ENCODE measurements at regions not wholly inside any gene's neighbourhood (a gene's known extent, or its start where the extent isn't known, plus 50 kb on each side); places are given as distances from the start of the nearest gene placed in this dataset.
"Not testable (repeated sequence)": the region's sequence is repeated elsewhere in the genome, so short reads cannot be mapped to it uniquely, and the experiment has no call there.

DNA sequence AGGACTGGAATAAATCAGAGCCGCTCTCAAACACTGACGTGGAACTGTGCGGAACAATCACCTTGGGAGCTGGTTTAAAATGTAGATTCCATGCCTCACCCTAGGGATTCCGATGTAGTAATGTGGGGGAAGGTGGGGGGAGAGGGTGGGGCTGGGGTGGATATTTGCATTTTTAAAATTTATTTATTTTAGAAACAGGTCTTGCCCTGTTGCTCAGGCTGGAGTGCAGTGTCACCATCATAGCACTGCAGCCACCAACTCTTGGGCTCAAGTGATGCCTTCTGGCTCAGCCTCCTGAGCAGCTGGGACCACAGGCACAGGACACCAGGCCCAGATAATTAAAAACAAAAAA, 101.9 kb upstream of the SEC22B start:
- not testable (repeated sequence) for DNase-seq (ENCODE audit: low read depth in 3 of 3)

DNA sequence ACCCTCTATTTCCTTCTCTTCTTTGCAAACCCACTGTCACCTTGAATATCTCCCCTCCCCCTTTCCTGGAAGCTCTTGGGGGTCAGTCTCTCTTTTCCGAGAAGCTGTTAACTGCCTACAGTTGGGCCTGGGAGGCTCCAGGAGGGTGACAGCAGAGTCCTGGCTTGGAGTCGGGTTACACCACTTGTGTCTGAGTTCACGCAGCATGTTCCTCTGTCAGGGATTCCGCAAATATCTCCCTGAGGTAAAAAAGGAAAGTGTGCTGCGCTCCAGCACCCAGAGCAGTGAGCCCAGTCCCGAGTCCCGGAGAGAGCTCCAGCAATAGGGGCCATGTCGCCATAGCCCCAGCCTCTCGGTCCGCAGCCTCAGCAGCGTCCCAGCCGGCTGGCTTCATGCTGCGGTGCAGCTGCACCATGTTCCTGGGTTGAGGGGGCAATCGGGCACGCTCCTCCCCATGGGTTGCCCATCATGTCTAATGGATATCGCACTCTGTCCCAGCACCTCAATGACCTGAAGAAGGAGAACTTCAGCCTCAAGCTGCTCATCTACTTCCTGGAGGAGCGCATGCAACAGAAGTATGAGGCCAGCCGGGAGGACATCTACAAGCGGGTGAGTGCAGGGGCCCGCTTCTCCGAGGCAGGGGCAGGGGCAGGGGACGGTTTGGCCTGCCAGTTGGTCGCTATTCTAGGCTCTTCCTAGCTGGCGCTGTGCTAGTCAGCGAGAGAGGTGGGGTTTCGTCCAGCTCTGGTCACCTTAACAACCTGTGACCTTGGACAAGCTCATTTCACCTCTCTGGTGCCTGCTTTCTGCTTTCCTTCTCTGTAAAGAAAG, 101.3 kb upstream of the SEC22B start:
- not testable (repeated sequence) for DNase-seq (ENCODE audit: low read depth in 3 of 3)

DNA sequence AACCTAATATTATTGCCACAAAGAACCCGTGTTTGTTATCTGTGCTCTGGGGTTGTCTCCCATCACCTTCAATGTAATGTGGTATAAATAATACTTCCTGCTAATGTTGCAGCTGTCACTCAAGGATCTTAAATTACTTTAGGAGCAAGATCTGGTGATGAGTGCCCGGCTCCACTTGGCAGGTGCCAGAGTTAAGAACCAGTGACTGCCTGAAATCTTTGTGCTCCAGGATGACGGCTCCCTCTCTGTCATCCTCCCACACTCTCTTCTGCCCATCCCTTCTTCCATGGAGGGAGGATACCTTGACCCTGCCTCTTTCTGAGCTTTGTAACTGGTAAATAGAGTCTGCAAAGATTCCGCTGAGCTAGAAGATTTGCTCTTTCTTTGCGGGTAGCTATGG, 100.4 kb upstream of the SEC22B start:
- not testable (repeated sequence) for DNase-seq (ENCODE audit: low read depth in 3 of 3)

DNA sequence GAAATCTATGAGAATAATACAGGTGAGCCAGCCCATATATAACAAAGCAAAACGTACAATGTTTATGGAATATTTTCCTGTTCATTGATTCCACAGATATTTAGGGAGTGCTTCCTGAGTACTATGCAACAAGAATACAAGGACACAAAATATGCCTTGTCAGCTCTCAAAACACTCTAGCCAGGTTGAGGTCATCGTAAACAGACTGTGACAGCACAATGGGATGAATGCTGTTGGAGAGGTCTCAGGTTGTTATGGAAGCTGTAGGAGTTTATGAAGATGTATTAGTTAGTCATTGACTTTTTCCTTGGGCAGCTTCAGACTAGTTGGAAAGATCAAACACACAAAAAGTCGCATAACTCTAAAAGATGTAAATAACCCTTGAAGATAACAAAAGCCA, 98.1 kb upstream of the SEC22B start:
- not testable (repeated sequence) for DNase-seq (ENCODE audit: low read depth in 3 of 3)

DNA sequence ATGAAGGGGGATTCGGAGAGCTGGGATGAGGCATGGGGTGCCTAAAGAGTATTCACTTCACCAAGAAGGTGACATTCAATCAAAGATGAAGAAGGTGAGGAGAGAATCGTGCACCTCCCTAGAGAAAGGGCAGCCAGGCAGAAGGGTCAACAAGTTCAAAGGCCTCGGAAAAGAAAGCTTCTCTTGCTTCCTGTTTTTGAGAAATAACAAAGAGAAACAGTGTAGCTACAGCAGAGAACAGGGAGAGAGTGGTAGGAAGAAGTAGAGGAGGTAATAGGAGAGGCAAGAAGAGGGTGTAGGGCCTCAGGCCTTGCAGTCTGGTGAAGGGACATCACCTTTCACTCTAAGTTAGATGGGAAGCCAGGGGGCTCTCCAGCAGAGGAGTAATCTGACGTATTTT, 97.0 kb upstream of the SEC22B start:
- not testable (repeated sequence) for DNase-seq (ENCODE audit: low read depth in 3 of 3)

DNA sequence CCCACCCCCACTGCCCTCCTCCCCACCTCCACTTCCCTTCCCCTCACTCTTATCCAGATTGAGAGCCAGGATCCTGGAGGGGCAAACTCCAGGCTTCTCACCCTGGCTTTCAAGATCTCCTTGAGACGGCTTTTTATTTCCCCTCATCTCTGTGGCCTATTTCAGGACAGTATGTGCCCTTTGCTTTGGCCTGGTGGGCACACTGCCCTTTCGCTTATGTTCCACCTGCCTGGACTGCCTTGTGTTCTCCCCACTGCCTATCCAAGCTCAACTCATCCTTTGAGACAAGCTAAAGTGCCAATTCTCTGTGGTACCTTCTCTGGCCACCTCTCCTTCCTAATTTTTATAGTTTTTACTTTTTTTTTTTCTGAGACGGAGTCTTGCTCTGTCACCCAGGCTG, 95.9 kb upstream of the SEC22B start:
- DNase-seq (ENCODE audit: low read depth in 3 of 3): not testable (repeated sequence)

DNA sequence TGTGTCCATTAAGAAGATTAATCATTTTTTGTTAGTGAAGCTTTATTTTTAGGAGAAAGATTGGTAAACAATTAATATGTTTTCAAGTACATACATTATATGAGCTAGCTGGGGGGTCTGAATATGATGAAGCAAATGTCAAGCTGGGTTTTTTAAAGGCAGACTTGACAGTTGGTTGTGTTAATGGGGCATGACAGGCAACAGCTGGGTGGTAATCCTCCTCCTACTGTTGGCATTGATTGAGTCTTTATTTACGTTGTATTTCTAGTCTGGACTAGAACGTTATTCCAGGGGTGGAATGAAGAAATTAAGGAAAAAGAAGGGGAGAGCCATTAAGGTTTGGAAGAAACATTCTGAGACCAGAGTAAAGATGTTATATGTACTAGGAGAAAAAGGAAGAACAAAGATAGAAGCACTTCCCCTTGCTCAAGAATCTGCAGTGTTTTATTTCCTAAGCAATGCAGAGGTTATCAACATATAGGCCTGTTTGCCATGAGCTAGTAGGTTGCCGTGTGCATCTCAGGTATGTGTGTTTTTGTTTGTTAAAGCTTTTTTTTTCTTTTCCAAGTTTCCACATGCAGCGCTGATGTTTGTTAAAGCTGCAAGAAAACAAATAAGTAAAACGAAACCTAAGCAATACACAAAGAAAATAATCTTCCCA, 95.4 kb upstream of the SEC22B start:
- not testable (repeated sequence) for DNase-seq (ENCODE audit: low read depth in 3 of 3)

DNA sequence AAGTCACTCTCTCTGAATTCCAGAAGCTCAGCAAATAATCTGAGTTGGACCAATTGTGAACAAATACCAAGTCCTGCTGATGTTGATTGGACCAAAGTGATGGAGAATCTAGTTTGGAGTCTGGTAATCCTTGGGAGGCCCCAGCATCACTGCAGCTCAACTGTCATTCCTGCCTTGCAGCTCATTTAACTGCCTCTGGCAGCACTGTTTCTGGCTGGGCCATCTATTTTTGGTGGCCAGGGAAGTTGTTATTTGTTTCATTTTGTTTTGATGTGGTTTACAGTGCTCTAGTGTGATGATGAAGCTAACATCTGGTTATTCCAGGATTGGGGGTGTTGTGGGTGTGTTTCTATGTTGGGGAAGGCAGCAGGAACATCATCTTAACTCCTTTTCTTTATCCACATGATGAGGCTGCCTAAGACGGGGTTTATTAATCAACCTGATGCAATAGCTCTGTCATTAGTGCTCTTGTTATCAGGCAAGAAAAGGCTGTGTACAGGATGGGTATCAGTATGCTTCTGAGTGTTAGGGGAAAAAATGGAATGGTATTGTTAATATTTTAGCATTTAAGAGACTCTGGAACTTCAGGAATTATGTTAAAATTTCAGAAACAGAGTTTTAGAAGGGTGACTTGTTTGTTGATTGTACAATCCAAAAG, 91.7 kb upstream of the SEC22B start:
- not testable (repeated sequence) for DNase-seq (ENCODE audit: low read depth in 3 of 3)

DNA sequence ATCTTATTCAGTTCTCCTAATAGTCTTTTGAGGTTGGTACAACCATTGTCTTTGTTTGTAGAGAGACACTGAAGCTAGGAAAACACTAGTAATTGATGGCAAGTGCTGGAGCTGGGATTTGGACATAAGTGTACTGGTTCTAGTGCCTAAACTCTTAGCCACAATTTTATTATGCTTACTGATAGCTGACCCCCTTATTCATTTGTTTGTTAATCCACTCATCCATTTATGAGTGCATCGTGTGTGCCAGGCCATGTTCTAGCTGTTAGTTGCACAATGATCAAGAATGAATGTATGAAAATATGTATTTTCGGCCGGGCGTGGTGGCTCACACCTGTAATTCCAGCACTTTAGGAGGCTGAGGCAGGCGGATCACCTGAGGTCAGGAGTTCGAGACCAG, 88.2 kb upstream of the SEC22B start:
- DNase-seq (ENCODE audit: low read depth in 3 of 3): not testable (repeated sequence)

DNA sequence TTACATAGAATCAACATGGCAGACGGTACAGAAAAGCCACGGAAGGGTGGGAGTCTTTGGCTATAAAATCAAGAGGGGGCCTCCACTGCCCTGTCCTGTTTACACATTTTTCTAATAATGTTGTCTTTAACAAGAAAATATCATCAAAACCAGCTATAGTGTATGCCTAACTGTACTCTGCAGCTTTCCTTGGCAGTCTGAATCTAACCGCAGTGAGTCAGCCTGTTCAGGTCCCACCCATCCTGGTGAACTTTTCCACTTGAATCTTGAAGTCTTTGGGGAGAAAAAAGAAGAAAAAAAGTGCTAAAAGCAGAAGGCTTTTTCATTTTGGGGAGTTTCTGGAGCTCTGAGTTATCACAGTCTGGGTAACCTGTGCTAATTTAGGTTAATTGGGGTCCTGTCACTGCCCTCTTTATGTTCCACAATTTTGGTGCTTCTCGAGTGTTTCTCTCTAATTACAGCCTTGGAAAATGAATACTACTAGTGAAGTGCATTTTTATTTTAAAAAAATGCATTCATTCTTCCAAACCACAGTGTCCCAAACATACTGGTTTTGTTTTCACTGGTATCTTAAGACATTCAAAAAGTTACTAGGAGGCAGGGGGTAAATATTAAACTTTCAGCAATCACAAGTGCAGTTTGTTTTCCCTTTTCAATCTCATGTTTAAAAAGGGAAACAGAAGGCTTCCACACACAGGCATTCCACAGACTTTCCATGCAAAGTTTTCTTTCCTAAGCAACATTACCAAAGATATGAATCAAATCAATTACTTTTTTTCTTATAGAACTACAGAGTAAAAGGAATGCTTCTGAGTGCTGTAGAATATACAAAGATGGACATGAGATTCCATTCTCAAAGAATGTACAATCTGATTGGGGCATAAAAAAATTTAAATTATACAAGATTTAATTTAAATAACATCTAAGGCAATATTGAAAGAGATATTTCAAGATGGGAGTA, 86.8 kb upstream of the SEC22B start:
- not testable (repeated sequence) for DNase-seq (ENCODE audit: low read depth in 3 of 3)

DNA sequence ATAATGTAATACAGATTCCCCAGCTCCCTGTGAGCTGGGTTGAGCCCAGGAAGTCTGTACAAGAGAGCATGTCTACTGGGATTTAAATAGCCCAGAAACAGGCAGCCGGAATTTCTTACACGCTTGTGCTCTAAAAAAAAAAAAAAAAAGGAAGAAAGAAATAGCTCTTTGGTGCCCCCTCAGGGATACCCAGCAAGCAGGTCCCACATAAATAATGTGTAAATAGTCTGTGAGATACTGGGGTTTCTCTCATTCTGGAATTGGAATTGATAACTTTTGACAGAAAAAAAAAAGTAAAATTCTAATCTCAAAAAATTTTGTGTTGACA, 81.4 kb upstream of the SEC22B start:
- DNase-seq (ENCODE audit: low read depth in 3 of 3): not testable (repeated sequence)

DNA sequence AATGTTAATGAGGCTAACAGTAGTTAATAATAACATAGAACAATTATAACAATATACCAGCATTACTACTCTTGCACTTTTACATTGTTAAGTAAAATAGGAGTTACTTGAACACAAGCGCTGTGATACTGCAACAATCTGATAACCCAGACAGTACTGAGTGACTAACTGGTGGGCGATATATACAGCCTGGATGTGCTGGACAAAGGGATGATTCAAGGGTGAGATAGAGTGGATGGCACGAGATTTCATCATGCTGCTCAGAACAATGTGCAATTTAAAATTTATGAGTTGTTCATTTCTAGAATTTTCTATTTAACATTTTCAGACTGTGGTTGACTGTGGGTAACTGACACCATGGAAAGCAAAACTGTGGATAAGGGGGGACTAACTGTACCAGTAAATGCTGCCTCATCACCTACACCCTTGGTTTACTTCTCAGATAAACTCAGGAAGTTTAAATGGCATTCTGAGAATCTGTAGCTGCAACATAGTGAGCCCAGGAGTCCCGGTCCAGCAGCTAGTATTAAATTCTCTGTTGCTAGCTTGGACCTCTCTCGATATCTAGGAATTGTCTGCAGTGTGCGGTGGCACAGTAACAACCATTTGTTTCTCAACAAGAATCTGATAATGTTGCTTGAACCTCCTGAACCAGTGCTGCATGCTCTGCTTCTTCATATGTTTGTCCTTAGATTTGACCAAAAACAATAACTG, 80.9 kb upstream of the SEC22B start:
- DNase-seq (ENCODE audit: low read depth in 3 of 3): not testable (repeated sequence)

DNA sequence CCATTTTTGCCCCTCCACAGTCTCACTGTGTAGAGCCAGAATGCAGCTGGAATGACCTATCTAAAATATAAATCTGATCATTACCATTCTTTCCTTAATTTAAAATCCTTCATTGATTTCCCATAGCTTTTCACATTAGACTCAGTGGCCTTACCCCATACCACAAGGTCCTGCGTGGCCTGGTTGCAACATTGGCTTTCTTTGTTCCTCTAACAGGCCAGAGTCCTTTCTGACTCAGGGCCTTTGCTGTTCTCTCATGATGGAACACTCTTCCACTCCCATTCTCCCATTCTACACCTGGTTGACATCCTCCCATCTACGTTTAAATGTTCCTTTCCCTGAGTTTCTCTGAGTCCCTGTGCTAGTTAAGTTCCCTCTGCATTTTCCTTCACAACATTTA, 74.4 kb upstream of the SEC22B start:
- not testable (repeated sequence) for DNase-seq (ENCODE audit: low read depth in 3 of 3)

DNA sequence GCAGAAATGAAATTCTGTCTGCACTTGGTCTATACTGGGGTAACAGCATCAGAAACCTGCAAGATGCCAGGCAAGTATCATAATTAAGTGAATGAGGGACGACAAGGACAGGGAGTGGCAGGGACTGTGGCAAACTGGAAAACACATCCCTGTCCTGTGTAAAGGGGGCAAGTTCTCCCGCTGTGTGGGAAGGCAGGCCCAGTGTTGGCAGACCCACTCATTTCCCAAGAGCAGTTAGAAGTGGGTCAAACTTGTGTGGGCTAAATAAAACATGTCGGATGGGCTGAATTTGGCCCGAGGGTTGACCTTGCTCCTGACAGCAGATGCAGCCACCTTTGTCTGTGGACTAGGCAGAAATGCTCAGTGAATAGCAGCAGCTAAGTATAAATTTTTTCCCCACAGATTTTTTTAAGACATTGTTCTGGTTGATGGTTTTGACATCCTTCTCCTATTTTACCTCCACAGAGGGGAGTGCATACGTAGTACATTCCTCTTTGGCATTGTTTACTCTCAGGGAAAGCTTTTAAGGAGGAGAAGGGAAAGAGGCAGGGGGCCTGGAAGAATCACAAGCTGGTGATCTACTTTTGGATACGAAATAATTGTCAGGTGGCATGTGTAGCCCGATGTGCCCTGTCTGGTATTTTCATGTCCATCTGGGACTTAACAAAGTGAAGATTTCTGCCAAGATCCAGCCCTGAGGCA, 72.6 kb upstream of the SEC22B start:
- DNase-seq (ENCODE audit: low read depth in 3 of 3): not testable (repeated sequence)

DNA sequence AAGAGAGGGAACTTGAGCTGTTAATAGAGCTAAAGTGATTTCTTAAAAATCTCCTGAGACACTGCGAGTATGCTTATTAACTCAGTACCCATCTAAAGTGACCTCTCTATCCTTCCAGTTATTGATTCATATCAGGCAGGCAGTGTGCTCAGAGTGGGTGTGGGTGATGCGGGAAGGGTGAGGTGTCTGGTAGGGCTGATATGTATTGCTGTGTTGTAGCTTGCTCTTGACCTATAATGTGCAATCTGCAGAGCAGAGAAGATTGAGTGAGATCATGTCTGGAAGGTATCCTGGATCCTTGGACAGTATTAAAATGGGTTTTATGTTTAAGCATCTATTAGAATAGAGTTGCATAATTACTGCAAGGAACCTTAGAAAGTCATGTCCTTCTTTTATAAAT, 71.9 kb upstream of the SEC22B start:
- not testable (repeated sequence) for DNase-seq (ENCODE audit: low read depth in 3 of 3)

DNA sequence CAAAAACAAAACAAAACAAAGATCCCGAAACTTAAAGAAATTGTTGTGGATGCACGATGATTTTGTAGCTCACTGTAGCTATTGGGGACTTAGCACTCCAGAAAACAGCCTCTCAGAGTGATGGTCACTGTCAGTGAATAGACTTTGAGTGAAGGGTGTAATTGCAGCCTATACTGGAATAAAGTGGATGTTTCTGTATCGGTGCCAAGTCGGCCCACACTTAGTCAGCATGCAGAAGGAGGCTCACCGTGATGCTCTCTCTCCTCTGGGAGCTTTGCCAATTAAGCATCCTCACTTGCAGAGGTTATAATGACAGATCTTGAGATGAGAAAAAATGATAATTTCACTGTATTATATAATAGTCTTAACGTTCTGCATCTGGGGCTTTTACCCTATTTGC, 67.5 kb upstream of the SEC22B start:
- DNase-seq (ENCODE audit: low read depth in 3 of 3): not testable (repeated sequence)

DNA sequence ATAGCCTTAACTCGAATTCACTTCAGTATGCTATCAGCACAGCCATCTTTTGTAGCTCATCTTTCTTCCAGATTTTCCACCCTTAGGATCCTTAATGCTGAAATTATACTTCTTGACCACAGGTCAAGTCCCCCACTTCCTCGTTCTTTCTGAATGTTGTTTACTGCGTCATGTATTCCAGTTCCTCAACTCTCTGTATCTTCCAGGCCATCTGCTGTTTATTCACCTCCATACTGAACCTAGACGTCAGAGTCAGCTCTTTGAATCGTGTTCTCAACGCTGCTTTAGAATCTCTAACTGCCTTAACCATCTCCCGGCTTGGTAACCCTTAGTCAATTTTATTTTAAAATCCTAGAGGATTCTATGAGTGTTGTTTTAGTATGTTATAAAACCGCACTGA, 66.3 kb upstream of the SEC22B start:
- not testable (repeated sequence) for DNase-seq (ENCODE audit: low read depth in 3 of 3)

DNA sequence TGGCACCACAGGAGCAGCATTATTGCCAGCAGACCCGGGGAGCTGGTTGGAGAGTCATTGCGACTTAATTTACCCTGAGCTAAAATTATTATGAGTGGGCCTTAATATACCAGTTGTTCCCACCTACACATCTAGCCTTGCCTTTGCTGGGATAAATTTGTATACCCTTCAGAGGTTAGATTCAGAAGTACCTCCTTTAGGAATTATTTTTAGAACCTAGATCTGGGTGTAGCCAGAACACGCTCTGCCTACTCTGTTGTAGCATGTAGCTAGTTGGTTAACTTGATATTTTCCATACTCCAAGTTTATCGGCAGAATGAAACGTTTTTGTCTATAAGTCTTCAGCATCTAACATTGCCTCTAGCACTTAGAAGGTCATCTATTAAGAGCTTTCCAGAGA, 65.5 kb upstream of the SEC22B start:
- not testable (repeated sequence) for DNase-seq (ENCODE audit: low read depth in 3 of 3)

DNA sequence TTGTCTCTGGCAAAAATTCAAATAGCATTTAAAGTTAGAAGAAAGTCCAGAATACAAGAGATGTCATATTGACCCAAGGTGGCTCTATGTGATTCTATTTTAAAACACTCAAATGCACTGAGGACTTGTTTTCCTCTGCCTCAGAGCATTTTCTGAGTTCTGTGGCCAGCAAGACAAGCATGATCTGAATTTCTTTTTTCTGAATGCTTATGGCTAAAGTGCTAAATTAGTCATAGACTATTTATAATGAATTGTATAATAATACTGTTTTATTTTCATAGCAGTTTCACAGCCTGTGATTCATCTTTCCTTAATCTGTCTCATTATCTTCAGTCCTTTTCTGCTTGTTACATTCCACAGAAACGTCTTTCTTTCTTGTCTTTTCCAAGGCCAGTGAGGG, 63.9 kb upstream of the SEC22B start:
- not testable (repeated sequence) for DNase-seq (ENCODE audit: low read depth in 3 of 3)

DNA sequence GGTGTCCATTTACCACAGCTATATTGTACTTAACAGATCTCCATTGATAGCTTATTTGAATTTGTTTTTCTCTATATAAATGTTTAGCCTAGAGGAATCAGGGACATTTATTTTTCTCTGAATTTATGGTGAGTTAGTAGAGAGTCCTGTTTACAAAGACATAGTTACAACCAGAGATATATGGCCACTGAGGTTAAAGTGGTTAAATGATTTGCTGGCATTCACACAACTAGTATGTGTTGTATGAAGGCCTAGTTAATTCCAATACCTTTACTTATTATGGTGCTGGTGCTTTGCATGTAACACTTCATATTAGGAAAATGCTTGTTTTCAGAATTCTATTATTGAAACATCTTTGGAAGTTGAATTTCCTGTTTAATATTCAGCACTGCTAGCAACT, 63.0 kb upstream of the SEC22B start:
- not testable (repeated sequence) for DNase-seq (ENCODE audit: low read depth in 3 of 3)
